HEK293T (cell line): ENCODE measurements at regions not wholly inside any gene's neighbourhood (a gene's known extent, or its start where the extent isn't known, plus 50 kb on each side); places are given as distances from the start of the nearest gene placed in this dataset.

Source experiments
- ARNT ChIP-seq: fragments of 450-650 bp; IDR thresholded peaks from 2 replicates; pipeline ENCODE4 v1.6.1; 2017; ENCODE audit warnings: mild to moderate bottlenecking
- FOXK2 ChIP-seq: fragments of 450-650 bp; IDR thresholded peaks from 2 replicates; pipeline ENCODE4 v1.6.1; 2016; ENCODE audit warnings: mild to moderate bottlenecking
- FOXM1 ChIP-seq: fragments of 450-650 bp; IDR thresholded peaks from 2 replicates; pipeline ENCODE4 v1.6.1; 2017; ENCODE audit warnings: mild to moderate bottlenecking, borderline replicate concordance
- HDGF ChIP-seq: fragments of 450-650 bp; IDR thresholded peaks from 2 replicates; pipeline ENCODE4 v1.6.1; 2017; ENCODE audit warnings: antibody characterized with exemption, borderline replicate concordance
- SP1 ChIP-seq: fragments of 450-650 bp; IDR thresholded peaks from 2 replicates; pipeline ENCODE4 v1.6.1; 2017
- SUZ12 ChIP-seq: fragments of 450-650 bp; IDR thresholded peaks from 2 replicates; pipeline ENCODE4 v1.6.1; 2016; ENCODE audit warnings: mild to moderate bottlenecking
- ZNF384 ChIP-seq: fragments of 450-650 bp; IDR thresholded peaks from 2 replicates; pipeline ENCODE4 v1.6.1; 2016

DNA sequence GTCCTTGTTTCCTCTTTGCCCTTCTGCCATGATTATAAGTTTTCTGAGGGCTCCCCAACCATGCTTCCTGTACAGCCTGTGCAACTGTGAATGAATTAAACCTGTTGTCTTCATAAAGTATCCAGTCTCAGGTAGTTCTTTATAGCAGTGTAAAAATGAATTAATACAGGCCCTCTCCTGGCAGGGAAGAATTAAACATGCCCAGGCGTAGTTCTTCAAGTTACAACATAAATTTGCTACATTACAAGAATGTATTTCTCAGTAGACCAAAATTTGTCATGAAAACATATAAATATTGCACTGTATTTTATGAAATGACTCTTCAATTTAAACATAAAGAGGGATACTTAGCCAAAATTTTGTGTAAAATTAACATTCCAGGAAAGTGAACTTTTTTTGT is 1089.9 kb upstream of the PCDH10 start:
- no peak for TF ChIP-seq ARNT
- no peak for TF ChIP-seq FOXK2
- no peak for TF ChIP-seq SUZ12
- TF ChIP-seq SP1 = no peak
- no peak for TF ChIP-seq HDGF
- TF ChIP-seq ZNF384 = no peak
- TF ChIP-seq FOXM1 = no peak
